HEK293 (cell line): ENCODE measurements at regions not wholly inside any gene's neighbourhood (a gene's known extent, or its start where the extent isn't known, plus 50 kb on each side); places are given as distances from the start of the nearest gene placed in this dataset.

Source experiments
- CTCF ChIA-PET: fragments of 350-600 bp; formaldehyde crosslinking; extraction: SDS; loops from one replicate; lab custom pipeline; 2021; ENCODE audit warnings: antibody characterized with exemption; lab: Yijun Ruan, JAX
- POLR2A ChIA-PET: fragments of 300-600 bp; formaldehyde crosslinking; extraction: SDS; loops from one replicate; lab custom pipeline; 2020; ENCODE audit warnings: antibody characterized with exemption, inconsistent platforms; lab: Yijun Ruan, JAX
- H3K27ac ChIP-seq: fragments of 200-500 bp; sonication (Bioruptor generic); 2 replicates; pipeline ENCODE4 v1.5.1; 2014; ENCODE audit warnings: low read depth, low read length, control low read depth, inconsistent platforms; ENCODE audit errors: extremely low read depth
- H3K36me3 ChIP-seq, 2 experiments: fragments of 200-500 bp in 1 of 2; sonication (Bioruptor generic) in 1 of 2; 1 replicate in 1 of 2; 2 replicates in 1 of 2; pipeline ENCODE4 v1.5.1; 2014 to 2017; ENCODE audit warnings: inconsistent platforms in 2 of 2, low read length in 2 of 2; ENCODE audit not compliant: control insufficient read depth in 2 of 2, insufficient read depth in 1 of 2
- H3K4me1 ChIP-seq: fragments of 200-500 bp; sonication (Bioruptor generic); 2 replicates; pipeline ENCODE4 v1.5.1; 2014; ENCODE audit warnings: mild to moderate bottlenecking, low read length, inconsistent platforms; ENCODE audit not compliant: control insufficient read depth, insufficient read depth
- H3K4me3 ChIP-seq: 2 replicates; pipeline ENCODE4 v1.5.1; 2011; ENCODE audit warnings: low read depth, mild to moderate bottlenecking, control low read depth, low read length, moderate library complexity
- H3K9me3 ChIP-seq: fragments of 200-500 bp; sonication (Bioruptor generic); 2 replicates; pipeline ENCODE4 v1.5.1; 2014; ENCODE audit warnings: low read depth, low read length, inconsistent platforms; ENCODE audit not compliant: control insufficient read depth, insufficient read depth
- GFI1B ChIP-seq: fragments of 450-650 bp; formaldehyde crosslinking; IDR thresholded peaks from 2 replicates; pipeline ENCODE4 v1.5.1; 2016; ENCODE audit warnings: missing biosample characterization, missing genetic modification characterization
- HOXD13 ChIP-seq: sonication (generic); formaldehyde crosslinking; IDR thresholded peaks from 2 replicates; pipeline ENCODE4 v1.8.0; 2022; ENCODE audit warnings: missing genetic modification reagents, borderline replicate concordance
- KLF1 ChIP-seq: fragments of 450-650 bp; formaldehyde crosslinking; IDR thresholded peaks from 2 replicates; pipeline ENCODE4 v1.5.1; 2016; ENCODE audit warnings: missing biosample characterization, missing genetic modification characterization
- KLF16 ChIP-seq: fragments of 450-650 bp; formaldehyde crosslinking; IDR thresholded peaks from 2 replicates; pipeline ENCODE4 v1.5.1; 2017; ENCODE audit warnings: missing biosample characterization, missing genetic modification characterization
- MZF1 ChIP-seq: fragments of 450-650 bp; formaldehyde crosslinking; IDR thresholded peaks from 2 replicates; pipeline ENCODE4 v1.5.1; 2017; ENCODE audit warnings: missing biosample characterization, missing genetic modification characterization, borderline replicate concordance
- PRDM4 ChIP-seq: fragments of 450-650 bp; formaldehyde crosslinking; IDR thresholded peaks from 2 replicates; pipeline ENCODE4 v1.5.1; 2017; ENCODE audit warnings: missing biosample characterization, missing genetic modification characterization
- YY1 ChIP-seq: fragments of 450-650 bp; formaldehyde crosslinking; IDR thresholded peaks from 2 replicates; pipeline ENCODE4 v1.5.1; 2018; ENCODE audit warnings: missing biosample characterization, missing genetic modification characterization
- YY2 ChIP-seq: fragments of 450-650 bp; formaldehyde crosslinking; IDR thresholded peaks from 2 replicates; pipeline ENCODE4 v1.5.1; 2016; ENCODE audit warnings: missing biosample characterization, missing genetic modification characterization
- ZBTB26 ChIP-seq: fragments of 450-650 bp; formaldehyde crosslinking; optimal IDR thresholded peaks from 2 replicates; pipeline ENCODE3; 2016; ENCODE audit warnings: missing biosample characterization, mild to moderate bottlenecking, missing genetic modification characterization
- ZBTB7A ChIP-seq: fragments of 450-650 bp; formaldehyde crosslinking; IDR thresholded peaks from 2 replicates; pipeline ENCODE4 v1.5.1; 2016; ENCODE audit warnings: low read depth, missing biosample characterization, missing genetic modification characterization
- ZFP3 ChIP-seq: fragments of 450-650 bp; formaldehyde crosslinking; IDR thresholded peaks from 2 replicates; pipeline ENCODE4 v1.5.1; 2016; ENCODE audit warnings: low read depth, missing biosample characterization, missing genetic modification characterization
- ZNF132 ChIP-seq: fragments of 450-650 bp; formaldehyde crosslinking; IDR thresholded peaks from 2 replicates; pipeline ENCODE4 v1.5.1; 2017; ENCODE audit warnings: missing biosample characterization, missing genetic modification characterization, borderline replicate concordance
- ZNF148 ChIP-seq: fragments of 450-650 bp; formaldehyde crosslinking; IDR thresholded peaks from 2 replicates; pipeline ENCODE4 v1.5.0; 2017; ENCODE audit warnings: missing biosample characterization, missing genetic modification characterization, borderline replicate concordance
- ZNF155 ChIP-seq: fragments of 450-650 bp; formaldehyde crosslinking; IDR thresholded peaks from 2 replicates; pipeline ENCODE4 v1.5.1; 2016; ENCODE audit warnings: missing biosample characterization, missing genetic modification characterization
- ZNF157 ChIP-seq: fragments of 450-650 bp; formaldehyde crosslinking; IDR thresholded peaks from 2 replicates; pipeline ENCODE4 v1.5.1; 2016; ENCODE audit warnings: missing biosample characterization, missing genetic modification characterization
- ZNF26 ChIP-seq: fragments of 450-650 bp; formaldehyde crosslinking; IDR thresholded peaks from 2 replicates; pipeline ENCODE4 v1.5.1; 2016; ENCODE audit warnings: missing biosample characterization, missing genetic modification characterization
- ZNF292 ChIP-seq: fragments of 450-650 bp; formaldehyde crosslinking; IDR thresholded peaks from 2 replicates; pipeline ENCODE4 v1.5.1; 2016; ENCODE audit warnings: low read depth, missing biosample characterization, missing genetic modification characterization, borderline replicate concordance
- ZNF416 ChIP-seq: fragments of 450-650 bp; formaldehyde crosslinking; IDR thresholded peaks from 2 replicates; pipeline ENCODE4 v1.5.1; 2016; ENCODE audit warnings: missing biosample characterization, missing genetic modification characterization
- ZNF555 ChIP-seq: fragments of 450-650 bp; formaldehyde crosslinking; conservative IDR thresholded peaks from 2 replicates; pipeline ENCODE4 v1.5.1; 2017; ENCODE audit warnings: missing biosample characterization, mild to moderate bottlenecking, missing genetic modification characterization, inconsistent platforms
- ZNF560 ChIP-seq: fragments of 450-650 bp; formaldehyde crosslinking; IDR thresholded peaks from 2 replicates; pipeline ENCODE4 v1.5.1; 2017; ENCODE audit warnings: missing biosample characterization, missing genetic modification characterization, borderline replicate concordance
- ZNF658 ChIP-seq: fragments of 450-650 bp; formaldehyde crosslinking; IDR thresholded peaks from 2 replicates; pipeline ENCODE4; 2016; ENCODE audit warnings: missing biosample characterization, missing genetic modification characterization
- ZNF677 ChIP-seq: fragments of 450-650 bp; IDR thresholded peaks from 2 replicates; pipeline ENCODE4 v1.5.0; 2018; ENCODE audit warnings: missing biosample characterization, mild to moderate bottlenecking, missing genetic modification characterization, moderate library complexity
- ZNF701 ChIP-seq: fragments of 450-650 bp; formaldehyde crosslinking; IDR thresholded peaks from 2 replicates; pipeline ENCODE4 v1.5.1; 2016; ENCODE audit warnings: missing biosample characterization, missing genetic modification characterization
- ZSCAN23 ChIP-seq: fragments of 450-650 bp; formaldehyde crosslinking; IDR thresholded peaks from 2 replicates; pipeline ENCODE4 v1.5.1; 2016; ENCODE audit warnings: missing biosample characterization, missing genetic modification characterization

- Histone ChIP-seq H3K36me3 (no peaks in the 10 kb centered on the region), H3K27ac (no peak overlapping the region), H3K4me3 (no peak overlapping the region), H3K4me1 (no peaks in the 10 kb centered on the region), H3K9me3 (no peaks in the 10 kb centered on the region)
- TF ChIP-seq ZSCAN23 (tag by site-specific recombination) (no peak), ZBTB7A (no peak), KLF16 (tag by site-specific recombination) (no peak), ZNF658 (no peak)
- CTCF ChIA-PET = no interaction called here
- POLR2A ChIA-PET = no interaction called here
Observed at GRCh38 chr10:16310440-16310839, 126.4 kb upstream of the PTER start.

- Histone ChIP-seq H3K27ac (no peak overlapping the region), H3K4me1 (no peaks in the 10 kb centered on the region), H3K4me3 (no peak overlapping the region), H3K9me3 (no peaks in the 10 kb centered on the region), H3K36me3 (no peaks in the 10 kb centered on the region)
- ChIA-PET POLR2A (no interaction called here), CTCF (no interaction called here)
- no peak for TF ChIP-seq PRDM4
- TF ChIP-seq YY1 (tag by site-specific recombination) = no peak
- TF ChIP-seq MZF1 (tag by site-specific recombination) = no peak
Observed at GRCh38 chr10:16314259-16314658, 122.6 kb upstream of the PTER start.

GRCh38 chr10:16316733-16317390 is 119.9 kb upstream of the PTER start:
- CTCF ChIA-PET = interaction anchor here (0.6 to 0.7 kb wide), 4 partner anchors 201 to 414 kb away, joined by 3 to 4 read pairs (median 3); no protein-coding TSS in a partner anchor
- no peaks in the 10 kb centered on the region for H3K9me3 ChIP-seq
- no peaks in the 10 kb centered on the region for H3K36me3 ChIP-seq
- H3K4me1 ChIP-seq = no peaks in the 10 kb centered on the region
- POLR2A ChIA-PET = no interaction called here
- no peak for TF ChIP-seq ZNF157
- TF ChIP-seq ZNF132 (tag by site-specific recombination) = no peak
- no peak for TF ChIP-seq ZBTB26
- TF ChIP-seq YY2 (tag by site-specific recombination) = no peak
- no peak for TF ChIP-seq ZNF416 (tag by site-specific recombination)
- no peak for TF ChIP-seq ZNF701 (tag by site-specific recombination)
- TF ChIP-seq ZNF677 = no peak
- no peak for TF ChIP-seq HOXD13
- TF ChIP-seq GFI1B (tag by site-specific recombination) = no peak
- TF ChIP-seq ZNF560 (tag by site-specific recombination) = no peak
- TF ChIP-seq KLF1 (tag by site-specific recombination) = no peak
- no peak for TF ChIP-seq ZFP3 (tag by site-specific recombination)
- no peak for TF ChIP-seq ZNF555 (tag by site-specific recombination)
- TF ChIP-seq ZNF148 (tag by site-specific recombination) = no peak
- TF ChIP-seq ZNF292 (tag by site-specific recombination) = no peak
- TF ChIP-seq MZF1 (tag by site-specific recombination) = no peak
- TF ChIP-seq ZNF26 = no peak
- no peak for TF ChIP-seq ZNF155 (tag by site-specific recombination)
- no peak overlapping the region for H3K4me3 ChIP-seq
- H3K27ac ChIP-seq = no peak overlapping the region
